GM12864 (cell line): ENCODE measurements at regions not wholly inside any gene's neighbourhood (a gene's known extent, or its start where the extent isn't known, plus 50 kb on each side); places are given as distances from the start of the nearest gene placed in this dataset.

ENCODE experiments used
- DNase-seq: peaks from one replicate; pipeline ENCODE4 v3.0.0-alpha.2; 2011; ENCODE audit warnings: low read depth
- H3K4me3 ChIP-seq: 2 replicates; pipeline ENCODE4 v1.5.1; 2011; ENCODE audit warnings: mild to moderate bottlenecking, low read depth, low read length, control low read depth
- CTCF ChIP-seq: IDR thresholded peaks from 2 replicates; pipeline ENCODE4 v1.5.1; 2011; ENCODE audit warnings: low read depth, mild to moderate bottlenecking, moderate library complexity, low read length, control low read depth, inconsistent platforms; ENCODE audit errors: missing control alignments

GRCh38 chr10:128684215-128684614 is 558.0 kb upstream of the MKI67 start:
- TF ChIP-seq CTCF = no peak
- no peak for DNase-seq
- no peak overlapping the region for H3K4me3 ChIP-seq

- DNase-seq = no peak
- TF ChIP-seq CTCF = no peak
- no peak overlapping the region for H3K4me3 ChIP-seq
Measured at GRCh38 chr10:128686630-128687278, 560.5 kb upstream of the MKI67 start.

GRCh38 chr10:128687408-128687807 is 561.2 kb upstream of the MKI67 start:
- no peak for DNase-seq
- TF ChIP-seq CTCF = no peak

GRCh38 chr10:128687927-128688549 is 561.8 kb upstream of the MKI67 start:
- no peak for TF ChIP-seq CTCF
- no peak for DNase-seq
- H3K4me3 ChIP-seq = no peak overlapping the region

More at GRCh38 chr10:128687408-128687807, 561.2 kb upstream of the MKI67 start:
- H3K4me3 ChIP-seq = no peak overlapping the region

GRCh38 chr10:128689667-128690066 is 563.4 kb upstream of the MKI67 start:
- no peak for DNase-seq
- TF ChIP-seq CTCF = no peak
- H3K4me3 ChIP-seq = no peak overlapping the region

GRCh38 chr10:128693493-128694131 is 567.4 kb upstream of the MKI67 start:
- DNase-seq = no peak
- H3K4me3 ChIP-seq = no peak overlapping the region
- no peak for TF ChIP-seq CTCF
